LNCAP (cell line): ENCODE measurements at regions not wholly inside any gene's neighbourhood (a gene's known extent, or its start where the extent isn't known, plus 50 kb on each side); places are given as distances from the start of the nearest gene placed in this dataset.

ENCODE experiments used
- TF ChIP-seq, protein P1 (sequence below): fragments of 450-650 bp; IDR thresholded peaks from 2 replicates; pipeline ENCODE4 v1.5.1; 2017; ENCODE audit warnings: mild to moderate bottlenecking

DNA sequence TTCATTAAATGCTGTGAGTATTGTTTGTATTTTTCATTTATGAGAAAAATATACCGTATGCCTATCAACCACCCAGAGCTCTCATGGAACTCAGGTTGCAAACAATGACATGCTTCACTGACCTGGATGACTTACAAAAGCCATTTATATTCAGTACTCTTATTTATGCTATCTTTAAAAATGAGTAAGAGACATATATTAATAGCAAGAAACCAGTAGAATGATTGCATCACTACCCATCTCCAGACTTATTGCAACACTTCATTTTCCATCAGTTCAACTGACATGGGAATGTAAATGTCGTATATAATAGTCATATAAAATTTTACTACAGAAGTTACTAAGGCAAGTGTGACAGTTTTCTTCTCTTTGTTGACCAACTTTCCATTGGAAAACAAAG, 69.1 kb downstream of the OTP start:
- TF ChIP-seq, protein P1, sequence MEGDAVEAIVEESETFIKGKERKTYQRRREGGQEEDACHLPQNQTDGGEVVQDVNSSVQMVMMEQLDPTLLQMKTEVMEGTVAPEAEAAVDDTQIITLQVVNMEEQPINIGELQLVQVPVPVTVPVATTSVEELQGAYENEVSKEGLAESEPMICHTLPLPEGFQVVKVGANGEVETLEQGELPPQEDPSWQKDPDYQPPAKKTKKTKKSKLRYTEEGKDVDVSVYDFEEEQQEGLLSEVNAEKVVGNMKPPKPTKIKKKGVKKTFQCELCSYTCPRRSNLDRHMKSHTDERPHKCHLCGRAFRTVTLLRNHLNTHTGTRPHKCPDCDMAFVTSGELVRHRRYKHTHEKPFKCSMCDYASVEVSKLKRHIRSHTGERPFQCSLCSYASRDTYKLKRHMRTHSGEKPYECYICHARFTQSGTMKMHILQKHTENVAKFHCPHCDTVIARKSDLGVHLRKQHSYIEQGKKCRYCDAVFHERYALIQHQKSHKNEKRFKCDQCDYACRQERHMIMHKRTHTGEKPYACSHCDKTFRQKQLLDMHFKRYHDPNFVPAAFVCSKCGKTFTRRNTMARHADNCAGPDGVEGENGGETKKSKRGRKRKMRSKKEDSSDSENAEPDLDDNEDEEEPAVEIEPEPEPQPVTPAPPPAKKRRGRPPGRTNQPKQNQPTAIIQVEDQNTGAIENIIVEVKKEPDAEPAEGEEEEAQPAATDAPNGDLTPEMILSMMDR: no peak

DNA sequence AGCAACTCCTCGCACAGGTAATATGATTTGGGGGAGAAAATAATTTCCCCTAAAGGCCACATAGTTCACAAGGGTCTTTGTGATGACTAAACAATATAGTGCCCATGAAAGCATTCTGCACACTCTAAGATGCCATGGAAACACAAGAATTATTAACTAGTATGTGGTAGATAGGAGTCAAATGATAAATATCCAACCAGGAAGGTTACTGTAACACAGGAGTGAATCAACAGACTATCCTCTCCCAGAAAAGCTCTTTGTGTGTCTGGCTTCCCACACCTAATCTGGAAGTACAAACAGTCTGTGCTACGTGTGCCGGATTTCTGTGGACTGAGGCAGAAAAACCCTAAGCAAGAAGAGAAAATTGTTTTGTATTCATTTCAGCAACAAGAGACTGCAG, 70.0 kb downstream of the OTP start:
- TF ChIP-seq, protein P1: no peak

DNA sequence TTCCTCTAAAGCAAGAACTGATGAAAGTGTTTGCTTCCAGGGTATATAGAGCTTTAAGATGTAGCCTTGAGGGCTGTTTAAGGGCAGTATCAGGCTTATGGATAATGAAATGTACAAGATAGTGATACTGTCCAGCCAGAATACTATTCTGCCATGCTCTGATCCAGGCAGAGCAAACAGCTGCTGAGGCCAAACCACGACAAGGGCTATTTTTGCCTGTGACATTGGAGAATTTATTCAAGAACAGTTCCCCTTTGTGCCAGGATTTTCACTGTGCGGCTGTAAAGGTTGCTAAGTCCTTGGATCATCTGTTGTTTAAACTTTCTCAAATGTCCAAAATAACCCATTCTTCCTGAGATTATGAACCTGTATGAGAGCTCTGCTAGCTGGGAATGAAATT, 70.4 kb downstream of the OTP start:
- TF ChIP-seq, protein P1: no peak

DNA sequence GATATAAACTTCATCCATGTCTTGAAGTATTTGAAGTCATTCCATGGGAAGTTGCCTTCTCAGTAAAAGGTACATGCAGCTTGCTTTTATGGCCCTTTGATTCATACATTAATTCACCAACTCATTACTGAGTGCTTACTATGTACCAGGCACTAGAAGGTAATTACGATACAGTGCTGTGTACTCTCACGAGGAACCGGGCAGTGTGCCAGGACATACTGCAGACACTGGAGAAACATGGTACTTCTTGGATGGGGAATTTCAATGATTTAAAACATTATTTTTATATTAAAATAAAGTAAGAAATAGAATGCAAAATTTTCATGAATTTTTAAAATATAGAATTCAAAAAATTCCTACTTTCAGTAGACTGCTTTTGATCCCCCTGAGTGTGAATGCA, 71.4 kb upstream of the WDR41 start:
- TF ChIP-seq, protein P1: no peak

DNA sequence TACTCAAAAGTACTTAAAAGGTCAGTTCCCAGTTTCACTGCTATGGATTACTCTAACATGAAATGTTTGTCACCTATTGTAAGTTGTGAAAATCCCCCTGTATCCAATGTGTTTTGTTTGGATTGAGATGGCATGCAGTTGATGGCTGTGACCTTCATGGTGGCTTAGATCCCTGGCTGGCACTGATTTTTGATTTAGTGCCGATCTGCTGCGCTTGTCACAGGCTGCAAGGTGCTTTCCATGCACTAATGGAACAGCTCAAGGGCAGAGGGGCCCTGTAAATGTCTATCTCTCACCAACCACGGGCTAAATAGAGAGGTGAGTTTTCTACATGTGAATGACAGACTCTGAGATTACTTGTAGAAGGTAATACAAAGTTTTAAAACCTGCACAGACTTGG, 69.8 kb upstream of the WDR41 start:
- TF ChIP-seq, protein P1: no peak

GRCh38 chr5:77560677-77561263, 68.7 kb upstream of the WDR41 start:
- TF ChIP-seq, protein P1: peak; percentile 66

DNA sequence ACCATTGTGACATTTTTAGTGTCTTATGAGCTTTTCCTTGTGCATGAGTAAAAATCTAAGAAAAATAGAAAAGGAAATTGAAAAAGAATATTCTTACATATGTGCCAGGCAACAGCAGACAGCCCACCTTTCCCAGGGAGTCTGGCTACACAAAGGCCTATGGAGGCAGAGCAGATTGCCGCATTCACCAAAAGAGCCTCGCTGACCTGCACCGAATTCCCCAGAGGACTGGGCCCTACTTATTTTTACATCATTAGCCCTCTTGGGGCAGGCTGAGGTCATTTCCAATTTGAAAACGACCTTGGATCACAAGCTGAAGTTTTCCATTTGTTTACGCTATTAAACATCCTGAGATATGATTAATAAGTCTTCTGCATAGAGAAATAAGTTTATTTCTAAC, 66.2 kb upstream of the WDR41 start:
- TF ChIP-seq, protein P1: no peak

GRCh38 chr5:77550406-77550805, 58.3 kb upstream of the WDR41 start:
- TF ChIP-seq, protein P1: no peak
